NCI-H2227 (cell line): ENCODE measurements at regions not wholly inside any gene's neighbourhood (a gene's known extent, or its start where the extent isn't known, plus 50 kb on each side); places are given as distances from the start of the nearest gene placed in this dataset.

ENCODE experiments used
- DNase-seq: peaks from one replicate; lab custom pipeline; 2025; ENCODE audit not compliant: unreplicated experiment; lab: John Stamatoyannopoulos, UW

DNA sequence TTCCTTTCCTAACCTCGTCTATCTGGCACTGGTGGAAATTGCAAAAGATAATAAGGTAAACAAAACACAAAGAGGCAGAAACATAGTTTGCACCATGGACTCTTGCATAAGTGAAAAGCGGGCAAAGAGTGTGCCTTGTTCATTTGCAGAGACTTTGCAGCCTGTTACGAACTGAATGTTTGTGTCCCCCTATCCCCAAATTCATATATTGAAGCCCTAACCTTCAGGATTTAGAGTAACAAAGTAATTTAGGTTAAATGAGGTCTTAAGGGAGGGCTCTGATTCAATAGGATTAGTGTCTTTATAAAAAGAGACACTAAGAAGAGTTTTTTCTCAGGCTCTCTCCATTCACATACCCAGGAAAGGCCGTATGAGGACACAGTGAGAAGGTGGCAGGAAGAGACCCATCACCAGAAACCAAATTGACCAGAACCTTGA lies 52.1 kb upstream of the FAM169A start:
- no peak for DNase-seq

- no peak for DNase-seq
These were observed 50.9 kb upstream of the FAM169A start for GRCh38 chr5:74916831-74917710.
